B cell (primary cell): ENCODE measurements at regions not wholly inside any gene's neighbourhood (a gene's known extent, or its start where the extent isn't known, plus 50 kb on each side); places are given as distances from the start of the nearest gene placed in this dataset.
"Not testable (repeated sequence)": the region's sequence is repeated elsewhere in the genome, so short reads cannot be mapped to it uniquely, and the experiment has no call there.

Experiments
- ATAC-seq: fragments of 200-7000 bp; cut with Tn5 transposase; one replicate; pipeline ENCODE4 v1.10.0; 2021; ENCODE audit warnings: low read depth, mild to moderate bottlenecking, moderate number of reproducible peaks, moderate library complexity
- CTCF ChIA-PET: fragments of 350-600 bp; sonication (Branson Sonifier 250); formaldehyde crosslinking; loops from one replicate; lab custom pipeline; 2021; ENCODE audit warnings: antibody characterized with exemption, inconsistent platforms; lab: Charles Lee
- POLR2A ChIA-PET: fragments of 350-600 bp; sonication (Branson Sonifier 250); formaldehyde crosslinking; loops from one replicate; lab custom pipeline; 2021; ENCODE audit warnings: antibody characterized with exemption; lab: Charles Lee
- DNase-seq: peaks from one replicate; pipeline ENCODE4 v3.0.0; 2013
- H2AFZ ChIP-seq: 2 replicates; pipeline ENCODE4 v1.6.1; 2012; ENCODE audit warnings: mild to moderate bottlenecking, low read depth, low read length; ENCODE audit not compliant: insufficient read depth, poor library complexity, severe bottlenecking
- H3K27ac ChIP-seq, 2 donors: 1 replicate in 1 of 2; 2 replicates in 1 of 2; pipeline ENCODE4 v1.5.1; 2012 to 2013; ENCODE audit warnings: low read length in 2 of 2, mild to moderate bottlenecking in 2 of 2, moderate library complexity in 1 of 2
- H3K27me3 ChIP-seq, 4 experiments: fragments of 200-600 bp in 1 of 4; sonication (generic) in 1 of 4; replicated peaks in 1 of 4; 1 replicate in 2 of 4; 2 replicates in 2 of 4; pipeline versions ENCODE4 v1.6.1 to v1.7.0; 2013 to 2016; ENCODE audit warnings: low read length in 3 of 4, mild to moderate bottlenecking in 2 of 4, mixed read lengths in 1 of 4, moderate library complexity in 1 of 4; ENCODE audit not compliant: insufficient read depth in 4 of 4, control insufficient read depth in 3 of 4; ENCODE audit errors: control extremely low read depth in 1 of 4
- H3K36me3 ChIP-seq, 2 experiments: replicated peaks in 1 of 2; 1 replicate in 1 of 2; 2 replicates in 1 of 2; pipeline versions ENCODE4 v1.6.1 to v1.7.1; 2013; ENCODE audit warnings: low read length in 1 of 2; ENCODE audit not compliant: insufficient read depth in 2 of 2, control insufficient read depth in 1 of 2; ENCODE audit errors: control extremely low read depth in 1 of 2, extremely low read depth in 1 of 2
- H3K4me1 ChIP-seq, 2 donors: fragments of 200-600 bp in 1 of 2; sonication (generic) in 1 of 2; 1 replicate in 1 of 2; 2 replicates in 1 of 2; pipeline versions ENCODE4 v1.5.1 to v1.6.1; 2013 to 2017; ENCODE audit warnings: low read length in 2 of 2; ENCODE audit not compliant: control insufficient read depth in 2 of 2, insufficient read depth in 2 of 2
- H3K4me2 ChIP-seq: replicated peaks from 2 replicates; pipeline ENCODE3; 2012; ENCODE audit warnings: mild to moderate bottlenecking, low read depth, low read length; ENCODE audit not compliant: poor library complexity, severe bottlenecking
- H3K4me3 ChIP-seq, 5 experiments: fragments of 200-600 bp in 1 of 5; sonication (generic) in 1 of 5; 1 replicate in 3 of 5; 2 replicates in 2 of 5; pipeline versions ENCODE4 v1.5.1 to v1.7.0; 2011 to 2016; ENCODE audit warnings: low read length in 4 of 5, mild to moderate bottlenecking in 4 of 5, low read depth in 2 of 5, control low read depth in 1 of 5, moderate library complexity in 1 of 5; ENCODE audit not compliant: insufficient read depth in 1 of 5; ENCODE audit errors: control extremely low read depth in 1 of 5, extremely low read depth in 1 of 5
- H3K79me2 ChIP-seq: fragments of 200-600 bp; sonication (generic); one replicate; pipeline ENCODE4 v1.6.0; 2016; ENCODE audit warnings: low read length; ENCODE audit not compliant: control insufficient read depth, insufficient read depth
- H3K9ac ChIP-seq: fragments of 200-600 bp; sonication (generic); 2 replicates; pipeline ENCODE4 v1.6.1; 2017; ENCODE audit warnings: mild to moderate bottlenecking, low read length, moderate library complexity
- H3K9me3 ChIP-seq, 3 donors: one replicate each; pipeline versions ENCODE4 v1.6.1 to v1.7.1; 2013; ENCODE audit warnings: low read length in 2 of 3; ENCODE audit not compliant: control insufficient read depth in 2 of 3, insufficient read depth in 1 of 3; ENCODE audit errors: control extremely low read depth in 1 of 3
- H4K20me1 ChIP-seq: 2 replicates; pipeline ENCODE4 v1.6.0; 2012; ENCODE audit warnings: mild to moderate bottlenecking, low read length; ENCODE audit not compliant: insufficient read depth, control insufficient read depth, poor library complexity, severe bottlenecking
- H3K27ac Mint-ChIP-seq: one replicate; pipeline ENCODE4 v1.8.0; 2021; ENCODE audit warnings: mixed read lengths
- H3K27me3 Mint-ChIP-seq: one replicate; pipeline ENCODE4 v1.8.0; 2021; ENCODE audit warnings: mixed read lengths
- H3K4me1 Mint-ChIP-seq: one replicate; pipeline ENCODE4 v1.8.0; 2021; ENCODE audit warnings: mixed read lengths
- H3K4me3 Mint-ChIP-seq: one replicate; pipeline ENCODE4 v1.8.0; 2021; ENCODE audit warnings: mixed read lengths
- H3K9me3 Mint-ChIP-seq: one replicate; pipeline ENCODE4 v1.8.0; 2022; ENCODE audit warnings: mixed read lengths; ENCODE audit not compliant: insufficient read depth
- EZH2 ChIP-seq: IDR thresholded peaks from 2 replicates; pipeline ENCODE4 v1.6.1; 2012; ENCODE audit warnings: borderline replicate concordance, low read depth, mild to moderate bottlenecking, moderate library complexity, low read length; ENCODE audit not compliant: insufficient read depth, poor library complexity, severe bottlenecking
- WGBS: methylation state at CpG from one replicate; pipeline ENCODE4 v1.1.5; 2013; ENCODE audit warnings: missing lambda C conversion rate; ENCODE audit not compliant: insufficient coverage; 5-methylcytosine and 5-hydroxymethylcytosine counted together
- intact Hi-C: fragments of 100-400 bp; cut with micrococcal nuclease; formaldehyde crosslinking; loops from one replicate; pipeline ENCODE4 v1.10.0; 2022
- TF ChIP-seq, protein P1 (sequence below): fragments of 200-600 bp; IDR thresholded peaks from one replicate; pipeline ENCODE4 v1.8.0; 2022; ENCODE audit warnings: antibody characterized with exemption, mild to moderate bottlenecking

DNA sequence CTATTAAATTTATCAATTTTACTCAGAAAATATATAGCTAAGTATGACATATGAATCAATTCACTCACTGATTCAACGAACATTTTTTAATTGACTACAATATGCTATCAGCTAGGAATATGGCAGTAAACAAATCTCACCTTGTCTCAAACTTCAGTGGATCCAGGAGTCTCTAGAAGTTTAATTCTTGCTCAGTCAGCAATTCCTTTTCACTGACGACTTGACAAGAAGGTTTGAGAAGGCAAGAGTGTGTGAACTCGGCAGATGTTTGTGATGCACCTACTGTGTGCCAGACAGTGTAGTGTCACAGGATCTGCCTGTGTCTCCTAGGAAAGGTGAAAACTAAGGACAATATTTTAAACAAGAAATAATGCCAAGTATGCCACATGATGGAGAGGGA lies 4175.7 kb upstream of the OR11H1 start:
- H3K27me3 ChIP-seq, intact Hi-C loops, CTCF ChIA-PET, H3K9ac ChIP-seq, H3K4me3 Mint-ChIP-seq, ATAC-seq, DNase-seq, H3K4me2 ChIP-seq, H3K4me1 ChIP-seq, H2AFZ ChIP-seq, POLR2A ChIA-PET, H3K27ac Mint-ChIP-seq, H3K4me3 ChIP-seq, H3K27me3 Mint-ChIP-seq, H3K36me3 ChIP-seq, H3K79me2 ChIP-seq, H3K27ac ChIP-seq, H3K4me1 Mint-ChIP-seq, H3K9me3 Mint-ChIP-seq, H4K20me1 ChIP-seq: not testable (repeated sequence)
- WGBS = 100% methylated on average over 1 of the region's 3 CpGs
- peaks cover 0 to 13% (median 0%) of the 10 kb centered on the region in 3 donors for H3K9me3 ChIP-seq

DNA sequence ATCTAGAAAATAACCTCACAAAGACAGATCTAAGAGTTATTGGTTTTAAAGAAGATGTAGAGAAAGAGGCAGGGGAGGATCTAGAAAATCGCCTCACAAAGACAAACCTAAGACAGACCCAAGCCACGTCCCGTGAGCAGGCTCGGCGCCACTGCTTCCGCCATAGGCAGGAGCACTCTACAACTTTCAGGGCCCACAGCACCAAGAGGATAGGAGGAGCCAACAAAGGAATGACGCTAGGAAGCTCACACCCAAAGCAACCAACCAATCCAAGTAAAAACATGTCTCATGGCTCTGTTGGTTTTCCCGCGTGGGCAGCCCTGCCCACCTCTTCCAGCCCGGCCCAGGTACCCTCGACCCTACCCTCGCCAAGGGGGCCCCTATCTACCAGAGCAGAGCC lies 4167.4 kb upstream of the OR11H1 start:
- no peaks in the 10 kb centered on the region for H3K27me3 ChIP-seq
- ChIA-PET CTCF (no interaction called here), POLR2A (no interaction called here)
- H3K4me2 ChIP-seq = no peak overlapping the region
- no peaks in the 10 kb centered on the region for H4K20me1 ChIP-seq
- H3K79me2 ChIP-seq = no peaks in the 10 kb centered on the region
- TF ChIP-seq, protein P1, sequence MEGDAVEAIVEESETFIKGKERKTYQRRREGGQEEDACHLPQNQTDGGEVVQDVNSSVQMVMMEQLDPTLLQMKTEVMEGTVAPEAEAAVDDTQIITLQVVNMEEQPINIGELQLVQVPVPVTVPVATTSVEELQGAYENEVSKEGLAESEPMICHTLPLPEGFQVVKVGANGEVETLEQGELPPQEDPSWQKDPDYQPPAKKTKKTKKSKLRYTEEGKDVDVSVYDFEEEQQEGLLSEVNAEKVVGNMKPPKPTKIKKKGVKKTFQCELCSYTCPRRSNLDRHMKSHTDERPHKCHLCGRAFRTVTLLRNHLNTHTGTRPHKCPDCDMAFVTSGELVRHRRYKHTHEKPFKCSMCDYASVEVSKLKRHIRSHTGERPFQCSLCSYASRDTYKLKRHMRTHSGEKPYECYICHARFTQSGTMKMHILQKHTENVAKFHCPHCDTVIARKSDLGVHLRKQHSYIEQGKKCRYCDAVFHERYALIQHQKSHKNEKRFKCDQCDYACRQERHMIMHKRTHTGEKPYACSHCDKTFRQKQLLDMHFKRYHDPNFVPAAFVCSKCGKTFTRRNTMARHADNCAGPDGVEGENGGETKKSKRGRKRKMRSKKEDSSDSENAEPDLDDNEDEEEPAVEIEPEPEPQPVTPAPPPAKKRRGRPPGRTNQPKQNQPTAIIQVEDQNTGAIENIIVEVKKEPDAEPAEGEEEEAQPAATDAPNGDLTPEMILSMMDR = no peak
- TF ChIP-seq EZH2 = no peak
- no peak overlapping the region for H2AFZ ChIP-seq
- H3K36me3 ChIP-seq = no peaks in the 10 kb centered on the region
- DNase-seq = no peak
- H3K9ac ChIP-seq = no peak overlapping the region
- H3K4me1 ChIP-seq = no peaks in the 10 kb centered on the region
- no peak overlapping the region for H3K4me3 ChIP-seq
- intact Hi-C loops = no loop called here
- 74% methylated on average over 12 of the region's 12 CpGs for WGBS
- Mint-ChIP-seq H3K4me1 (no peaks in the 10 kb centered on the region), H3K9me3 (peaks cover 8% of the 10 kb centered on the region), H3K27me3 (no peaks in the 10 kb centered on the region), H3K27ac (no peak overlapping the region), H3K4me3 (no peak overlapping the region)
- ATAC-seq = no peak
- peaks cover 0 to 12% (median 0%) of the 10 kb centered on the region in 3 donors for H3K9me3 ChIP-seq
- H3K27ac ChIP-seq = no peak overlapping the region

DNA sequence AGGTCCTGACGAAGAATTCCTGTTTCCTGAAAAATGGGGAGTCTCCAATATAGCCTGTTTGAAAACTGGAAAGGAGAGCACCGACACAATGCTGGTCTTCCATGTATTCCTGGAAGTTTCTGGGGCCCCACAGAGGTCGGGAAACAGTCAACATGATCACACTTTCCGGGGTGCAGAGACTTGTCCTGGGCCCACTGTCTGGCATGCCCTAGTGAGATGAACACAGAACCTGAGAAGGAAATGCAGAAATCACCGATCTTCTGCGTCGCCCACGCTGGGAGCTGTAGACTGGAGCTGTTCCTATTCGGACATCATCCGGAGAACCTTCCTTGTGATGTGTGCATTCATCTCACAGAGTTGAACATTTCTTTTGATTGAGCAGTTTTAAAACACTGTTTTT lies 4166.5 kb upstream of the OR11H1 start:
- H3K9me3 Mint-ChIP-seq = not testable (repeated sequence)
- 84% methylated on average over 9 of the region's 10 CpGs for WGBS

More for the DNA sequence above, 4166.5 kb upstream of the OR11H1 start:
- intact Hi-C loops, H3K4me1 ChIP-seq, CTCF ChIA-PET, ATAC-seq, H3K27ac Mint-ChIP-seq, H2AFZ ChIP-seq, H3K9me3 ChIP-seq, H3K27ac ChIP-seq, H4K20me1 ChIP-seq, DNase-seq, POLR2A ChIA-PET, H3K4me3 ChIP-seq, H3K4me2 ChIP-seq, H3K27me3 Mint-ChIP-seq, H3K79me2 ChIP-seq, H3K36me3 ChIP-seq, H3K4me3 Mint-ChIP-seq, H3K27me3 ChIP-seq, H3K4me1 Mint-ChIP-seq, H3K9ac ChIP-seq: not testable (repeated sequence)
